HL-60 (cell line): ENCODE measurements at regions not wholly inside any gene's neighbourhood (a gene's known extent, or its start where the extent isn't known, plus 50 kb on each side); places are given as distances from the start of the nearest gene placed in this dataset.

ENCODE experiments used
- DNase-seq, 2 experiments: peaks; one replicate each; pipeline ENCODE4 v3.0.0-alpha.2; 2010 to 2020; ENCODE audit warnings: low read depth in 1 of 2, low spot score in 1 of 2
- H3K27ac ChIP-seq: fragments of 250-450 bp; sonication (Bioruptor Pico); replicated peaks from 2 replicates; pipeline ENCODE4 v1.5.1; 2020; ENCODE audit warnings: mild to moderate bottlenecking, moderate library complexity
- H3K27me3 ChIP-seq: fragments of 250-450 bp; sonication (Bioruptor Pico); 2 replicates; pipeline ENCODE4 v1.5.1; 2021; ENCODE audit warnings: mild to moderate bottlenecking, moderate library complexity; ENCODE audit not compliant: insufficient read depth, poor library complexity, severe bottlenecking
- H3K4me3 ChIP-seq: replicated peaks from 2 replicates; pipeline ENCODE4 v1.5.1; 2011; ENCODE audit warnings: mild to moderate bottlenecking, control low read depth, low read length; ENCODE audit not compliant: insufficient read depth
- GABPA ChIP-seq: IDR thresholded peaks from 2 replicates; pipeline ENCODE4 v1.6.1; 2012; ENCODE audit warnings: low read depth
- POLR2AphosphoS5 ChIP-seq: IDR thresholded peaks from 2 replicates; pipeline ENCODE4 v1.6.1; 2012; ENCODE audit warnings: low read depth
- SPI1 ChIP-seq: IDR thresholded peaks from 2 replicates; pipeline ENCODE4 v1.6.1; 2012; ENCODE audit warnings: low read depth, mild to moderate bottlenecking, borderline replicate concordance
- TF ChIP-seq, protein P1 (sequence below): IDR thresholded peaks from one replicate; pipeline ENCODE4 v1.5.1; 2011; ENCODE audit warnings: low read length, control low read depth, inconsistent platforms; ENCODE audit not compliant: insufficient read depth
- TF ChIP-seq, protein P2 (sequence below): IDR thresholded peaks from 2 replicates; pipeline ENCODE4 v1.6.1; 2012; ENCODE audit warnings: low read depth; ENCODE audit not compliant: insufficient replicate concordance

DNA sequence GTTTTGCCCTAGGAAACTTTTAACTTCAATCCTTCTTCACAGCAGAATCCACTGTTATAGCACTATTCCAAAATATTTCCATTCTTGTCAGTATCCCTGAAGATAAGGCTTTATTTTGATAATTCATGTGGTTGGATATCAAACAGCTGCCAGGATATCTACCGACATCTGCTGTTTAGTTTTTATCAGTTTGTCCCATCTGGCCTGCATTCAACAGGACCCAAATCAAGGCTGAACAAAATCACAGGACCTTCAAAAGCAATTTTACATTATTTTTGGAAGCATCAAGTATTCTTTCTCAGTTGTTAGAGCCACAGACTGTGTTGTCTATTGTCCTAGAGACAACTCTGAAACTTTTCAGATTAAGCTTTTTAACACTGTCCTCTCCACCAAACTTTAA lies 429.0 kb upstream of the PIK3C3 start:
- DNase-seq: no peak
- no peak overlapping the region for H3K27ac ChIP-seq
- TF ChIP-seq, protein P1, sequence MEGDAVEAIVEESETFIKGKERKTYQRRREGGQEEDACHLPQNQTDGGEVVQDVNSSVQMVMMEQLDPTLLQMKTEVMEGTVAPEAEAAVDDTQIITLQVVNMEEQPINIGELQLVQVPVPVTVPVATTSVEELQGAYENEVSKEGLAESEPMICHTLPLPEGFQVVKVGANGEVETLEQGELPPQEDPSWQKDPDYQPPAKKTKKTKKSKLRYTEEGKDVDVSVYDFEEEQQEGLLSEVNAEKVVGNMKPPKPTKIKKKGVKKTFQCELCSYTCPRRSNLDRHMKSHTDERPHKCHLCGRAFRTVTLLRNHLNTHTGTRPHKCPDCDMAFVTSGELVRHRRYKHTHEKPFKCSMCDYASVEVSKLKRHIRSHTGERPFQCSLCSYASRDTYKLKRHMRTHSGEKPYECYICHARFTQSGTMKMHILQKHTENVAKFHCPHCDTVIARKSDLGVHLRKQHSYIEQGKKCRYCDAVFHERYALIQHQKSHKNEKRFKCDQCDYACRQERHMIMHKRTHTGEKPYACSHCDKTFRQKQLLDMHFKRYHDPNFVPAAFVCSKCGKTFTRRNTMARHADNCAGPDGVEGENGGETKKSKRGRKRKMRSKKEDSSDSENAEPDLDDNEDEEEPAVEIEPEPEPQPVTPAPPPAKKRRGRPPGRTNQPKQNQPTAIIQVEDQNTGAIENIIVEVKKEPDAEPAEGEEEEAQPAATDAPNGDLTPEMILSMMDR: no peak
- TF ChIP-seq, protein P2, sequence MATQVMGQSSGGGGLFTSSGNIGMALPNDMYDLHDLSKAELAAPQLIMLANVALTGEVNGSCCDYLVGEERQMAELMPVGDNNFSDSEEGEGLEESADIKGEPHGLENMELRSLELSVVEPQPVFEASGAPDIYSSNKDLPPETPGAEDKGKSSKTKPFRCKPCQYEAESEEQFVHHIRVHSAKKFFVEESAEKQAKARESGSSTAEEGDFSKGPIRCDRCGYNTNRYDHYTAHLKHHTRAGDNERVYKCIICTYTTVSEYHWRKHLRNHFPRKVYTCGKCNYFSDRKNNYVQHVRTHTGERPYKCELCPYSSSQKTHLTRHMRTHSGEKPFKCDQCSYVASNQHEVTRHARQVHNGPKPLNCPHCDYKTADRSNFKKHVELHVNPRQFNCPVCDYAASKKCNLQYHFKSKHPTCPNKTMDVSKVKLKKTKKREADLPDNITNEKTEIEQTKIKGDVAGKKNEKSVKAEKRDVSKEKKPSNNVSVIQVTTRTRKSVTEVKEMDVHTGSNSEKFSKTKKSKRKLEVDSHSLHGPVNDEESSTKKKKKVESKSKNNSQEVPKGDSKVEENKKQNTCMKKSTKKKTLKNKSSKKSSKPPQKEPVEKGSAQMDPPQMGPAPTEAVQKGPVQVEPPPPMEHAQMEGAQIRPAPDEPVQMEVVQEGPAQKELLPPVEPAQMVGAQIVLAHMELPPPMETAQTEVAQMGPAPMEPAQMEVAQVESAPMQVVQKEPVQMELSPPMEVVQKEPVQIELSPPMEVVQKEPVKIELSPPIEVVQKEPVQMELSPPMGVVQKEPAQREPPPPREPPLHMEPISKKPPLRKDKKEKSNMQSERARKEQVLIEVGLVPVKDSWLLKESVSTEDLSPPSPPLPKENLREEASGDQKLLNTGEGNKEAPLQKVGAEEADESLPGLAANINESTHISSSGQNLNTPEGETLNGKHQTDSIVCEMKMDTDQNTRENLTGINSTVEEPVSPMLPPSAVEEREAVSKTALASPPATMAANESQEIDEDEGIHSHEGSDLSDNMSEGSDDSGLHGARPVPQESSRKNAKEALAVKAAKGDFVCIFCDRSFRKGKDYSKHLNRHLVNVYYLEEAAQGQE: no peak
- TF ChIP-seq POLR2AphosphoS5 (no peak), SPI1 (no peak), GABPA (no peak)
- H3K4me3 ChIP-seq: no peak overlapping the region
- H3K27me3 ChIP-seq: no peaks in the 10 kb centered on the region

DNA sequence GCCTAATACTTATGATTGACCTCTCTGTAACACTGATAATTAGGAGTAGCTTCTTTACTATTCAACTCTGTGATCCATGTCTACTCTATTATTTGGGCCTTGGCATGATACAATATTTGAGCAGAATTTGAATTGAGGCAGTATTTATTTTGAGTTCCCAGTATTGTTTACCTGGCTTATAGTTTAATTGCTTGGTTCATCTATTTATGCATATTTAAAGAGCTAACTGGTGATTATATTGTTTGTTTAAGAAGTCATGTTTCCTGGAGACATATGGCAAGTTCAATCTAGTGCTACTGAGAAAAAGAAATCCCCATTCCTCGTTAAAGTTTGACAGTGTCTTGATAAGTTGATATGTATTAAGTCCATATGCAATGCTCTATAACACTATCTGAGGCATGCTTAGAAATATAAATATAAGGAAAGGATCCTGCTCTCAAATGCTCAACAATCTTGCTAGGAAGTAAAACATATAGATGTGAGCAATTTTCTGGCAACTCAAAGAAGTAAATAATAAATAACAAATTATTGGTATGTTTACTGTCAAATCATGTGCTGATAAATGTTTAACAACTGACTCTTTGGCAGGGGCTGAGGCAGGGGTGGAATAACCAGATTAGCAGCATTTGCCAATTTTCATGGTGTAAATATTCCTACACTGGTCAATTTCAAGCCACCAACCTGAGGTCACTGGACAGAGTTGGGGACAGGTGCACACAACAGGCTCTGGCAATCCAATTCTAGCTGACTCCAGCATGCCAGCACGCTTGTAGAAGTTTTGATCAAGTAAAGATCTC lies 430.2 kb upstream of the PIK3C3 start:
- no peak overlapping the region for H3K4me3 ChIP-seq
- TF ChIP-seq, protein P1: no peak
- no peak for TF ChIP-seq POLR2AphosphoS5
- no peak for TF ChIP-seq GABPA
- TF ChIP-seq SPI1: no peak
- TF ChIP-seq, protein P2: no peak
- H3K27ac ChIP-seq: no peak overlapping the region
- no peak for DNase-seq
- H3K27me3 ChIP-seq: no peaks in the 10 kb centered on the region

DNA sequence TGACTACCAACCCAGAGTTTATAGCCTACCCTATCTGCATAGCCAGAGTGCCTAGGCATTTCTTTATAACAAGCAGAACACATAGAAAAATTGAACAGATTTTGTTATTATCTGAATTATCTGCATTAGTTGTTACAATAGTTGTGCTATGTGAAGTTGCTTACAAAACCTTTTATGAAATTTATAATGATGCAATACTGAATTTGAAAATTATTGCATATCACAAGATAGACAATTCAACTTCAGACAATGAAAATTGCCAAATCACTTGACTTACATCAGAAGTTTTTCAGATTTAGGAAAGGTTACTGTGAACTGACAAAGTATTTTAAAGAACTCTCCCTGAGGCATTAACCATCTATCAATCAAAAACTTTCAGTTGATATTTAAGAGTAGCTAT lies 437.9 kb upstream of the PIK3C3 start:
- Histone ChIP-seq H3K27me3 (no peaks in the 10 kb centered on the region), H3K4me3 (no peak overlapping the region), H3K27ac (no peak overlapping the region)
- no peak for TF ChIP-seq POLR2AphosphoS5
- no peak for TF ChIP-seq SPI1
- TF ChIP-seq, protein P2: no peak
- TF ChIP-seq GABPA: no peak
- TF ChIP-seq, protein P1: no peak
- no peak for DNase-seq
